ENCODE measurements at regions not wholly inside any gene's neighbourhood (a gene's known extent, or its start where the extent isn't known, plus 50 kb on each side); places are given as distances from the start of the nearest gene placed in this dataset.
"Not testable (repeated sequence)": the region's sequence is repeated elsewhere in the genome, so short reads cannot be mapped to it uniquely, and the experiment has no call there.

DNA sequence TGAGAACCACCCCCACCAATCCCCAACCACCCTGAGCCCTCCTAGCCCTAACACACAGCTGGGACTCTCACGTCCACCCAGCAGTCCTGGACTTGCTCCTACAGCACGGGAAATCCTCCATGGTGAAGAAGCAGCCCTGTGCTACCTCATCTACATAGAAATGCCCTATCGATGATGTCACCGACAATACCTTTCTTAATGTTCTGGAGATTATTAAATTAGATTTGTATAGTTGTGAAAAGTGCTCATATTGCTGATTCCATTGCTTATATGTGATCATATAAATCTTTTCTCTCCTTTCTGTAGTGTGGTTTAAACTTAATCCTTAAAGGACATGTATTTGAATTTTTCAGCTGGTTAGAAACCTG lies 97.1 kb downstream of the PPIAL4G start:
- not testable (repeated sequence) for DNase-seq (ENCODE audit: low read depth in 2 of 2)

DNA sequence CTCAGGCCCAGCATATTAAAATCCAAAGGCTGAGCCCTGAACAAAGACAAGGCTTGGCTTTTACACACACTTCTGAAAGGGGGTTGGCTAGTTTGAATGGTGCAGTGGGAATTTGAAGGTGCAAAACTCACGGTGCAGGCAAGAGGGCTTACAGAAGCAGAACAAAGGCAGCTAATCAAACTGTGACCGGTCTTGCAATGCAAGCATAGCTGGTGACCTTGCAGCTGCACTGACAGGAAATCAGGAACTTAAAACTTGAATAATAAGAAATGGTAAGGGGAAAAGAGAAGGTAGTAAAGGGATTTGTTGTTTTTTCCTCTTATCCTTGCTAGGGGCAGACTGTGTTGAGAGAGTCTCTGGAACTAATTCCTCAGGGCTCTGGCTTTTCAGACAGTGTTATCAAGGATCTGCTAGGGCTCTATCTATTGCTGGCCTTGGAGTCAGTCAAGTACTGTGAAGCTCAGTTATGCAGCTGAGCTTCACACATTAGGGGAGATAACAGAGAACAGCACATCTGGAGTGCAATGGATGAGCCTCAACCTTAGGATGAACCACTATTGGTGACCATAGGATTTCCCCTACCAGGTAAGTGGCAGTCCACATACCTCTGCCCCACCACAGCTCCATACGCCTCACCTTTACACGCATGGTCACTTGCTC lies 97.6 kb downstream of the PPIAL4G start:
- no peak for DNase-seq (ENCODE audit: low read depth in 2 of 2)

DNA sequence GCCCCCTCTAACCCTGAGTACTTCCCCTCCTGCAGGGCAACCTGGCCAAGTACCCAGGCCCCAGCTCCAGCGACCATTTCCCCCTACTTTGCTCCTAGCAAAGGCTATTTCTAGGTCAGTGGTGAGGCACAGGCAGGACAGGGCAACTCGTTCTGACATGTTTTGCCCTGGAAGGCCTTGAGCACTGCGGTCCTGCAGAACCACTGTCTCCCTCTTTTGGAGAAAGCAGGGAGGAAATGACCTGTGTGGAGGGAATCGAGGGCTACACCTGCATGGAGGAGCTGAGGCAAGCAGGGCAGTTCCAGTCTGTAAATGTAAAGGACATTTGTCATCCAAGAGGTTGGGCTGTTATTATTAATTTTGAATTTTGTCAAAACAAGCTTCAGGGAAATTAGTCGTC lies 99.1 kb downstream of the PPIAL4G start:
- DNase-seq (ENCODE audit: low read depth in 2 of 2), result no peak

DNA sequence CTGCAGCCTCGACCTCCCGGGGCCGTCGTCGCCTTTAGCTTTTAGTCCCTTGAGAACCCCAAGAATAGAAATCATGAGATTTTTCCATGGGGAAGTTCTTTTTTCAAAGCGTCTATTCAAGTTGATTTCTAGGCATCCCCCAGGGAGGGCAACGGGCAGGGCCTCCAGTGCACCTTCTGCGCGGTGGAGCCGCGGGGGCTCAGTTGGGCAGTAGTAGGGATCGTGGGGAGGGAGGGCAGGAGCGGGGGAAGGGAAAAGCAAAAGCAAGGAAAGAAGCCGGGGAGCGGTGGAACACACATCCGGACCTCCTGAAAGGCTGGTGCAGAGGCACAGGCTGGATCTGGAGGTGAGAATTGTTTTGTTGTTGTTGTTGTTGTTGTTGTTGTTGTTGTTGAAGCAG lies 103.4 kb downstream of the PPIAL4G start:
- no peak for DNase-seq (ENCODE audit: low read depth in 2 of 2)

DNA sequence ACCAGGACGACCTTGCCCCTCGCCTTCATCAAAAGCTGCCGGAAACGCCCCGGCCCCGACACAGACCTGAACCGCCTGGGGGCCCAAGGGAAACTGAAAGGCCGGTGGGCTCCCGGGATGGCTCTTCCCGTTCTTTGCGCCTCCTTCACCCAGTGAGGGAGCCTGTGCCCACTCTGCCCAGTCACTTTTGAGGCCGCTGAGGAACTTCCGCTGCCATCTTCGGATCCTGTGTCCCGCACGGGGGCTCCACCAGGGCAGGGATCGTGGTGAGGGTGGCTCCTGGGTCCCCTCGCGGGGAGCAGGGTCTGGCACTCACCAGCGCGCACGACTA lies 104.0 kb downstream of the PPIAL4G start:
- no peak for DNase-seq (ENCODE audit: low read depth in 2 of 2)

DNA sequence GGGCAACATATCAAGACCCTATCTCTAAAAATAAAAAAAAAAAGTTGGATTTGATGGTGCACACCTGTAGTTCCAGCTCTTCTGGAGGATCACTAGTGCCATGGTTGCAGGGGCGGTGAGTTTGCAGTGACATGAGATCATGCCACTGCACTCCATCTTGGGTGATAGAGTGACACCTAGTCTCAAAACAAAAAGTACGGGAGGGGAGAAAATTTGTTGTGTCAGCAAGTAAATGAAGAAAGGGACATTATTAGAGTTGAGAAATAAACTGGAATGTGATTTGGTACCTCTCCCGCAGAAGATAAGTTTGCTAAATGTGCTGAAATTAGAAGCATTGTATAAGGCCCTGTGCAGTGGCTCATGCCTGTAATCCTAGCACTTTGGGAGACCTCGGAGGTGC lies 105.1 kb downstream of the PPIAL4G start:
- DNase-seq (ENCODE audit: low read depth in 2 of 2), result not testable (repeated sequence)

DNA sequence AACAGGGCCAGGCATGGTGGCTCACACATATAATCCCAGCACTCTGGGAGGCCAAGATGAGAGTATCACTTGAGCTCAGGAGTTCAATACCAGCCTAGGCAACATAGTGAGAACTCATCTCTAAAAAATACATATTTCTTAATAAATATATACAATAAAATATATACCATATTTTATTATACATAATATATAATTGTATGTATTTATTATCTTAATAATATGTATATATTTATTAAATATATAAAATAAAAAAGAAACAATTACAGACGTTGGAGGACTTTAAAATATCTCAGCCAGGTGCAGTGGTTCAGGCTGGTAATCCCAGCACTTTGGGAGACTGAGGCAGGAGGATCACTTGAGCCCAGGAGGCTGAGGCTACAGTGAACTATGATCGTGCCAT lies 106.1 kb downstream of the PPIAL4G start:
- DNase-seq (ENCODE audit: low read depth in 2 of 2), result not testable (repeated sequence)

DNA sequence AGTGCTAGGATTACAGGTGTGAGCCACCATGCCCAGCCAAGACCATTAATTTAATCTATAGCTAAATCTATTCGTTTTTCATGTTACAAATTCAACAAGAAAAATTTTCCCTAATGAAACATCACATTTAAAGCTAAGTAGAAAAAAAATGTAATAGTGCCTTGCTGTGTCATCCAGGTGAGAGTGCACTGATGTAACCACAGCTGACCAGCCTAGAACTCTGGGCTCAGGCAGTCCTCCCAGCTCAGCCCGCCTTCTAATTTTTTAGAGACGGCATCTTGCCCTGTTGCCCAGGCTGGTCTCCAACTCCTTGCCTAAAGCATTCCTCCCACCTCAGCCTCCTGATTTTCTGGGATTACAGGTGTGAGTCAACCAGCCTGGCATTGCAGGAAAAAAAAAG lies 109.0 kb downstream of the PPIAL4G start:
- DNase-seq (ENCODE audit: low read depth in 2 of 2), result no peak

DNA sequence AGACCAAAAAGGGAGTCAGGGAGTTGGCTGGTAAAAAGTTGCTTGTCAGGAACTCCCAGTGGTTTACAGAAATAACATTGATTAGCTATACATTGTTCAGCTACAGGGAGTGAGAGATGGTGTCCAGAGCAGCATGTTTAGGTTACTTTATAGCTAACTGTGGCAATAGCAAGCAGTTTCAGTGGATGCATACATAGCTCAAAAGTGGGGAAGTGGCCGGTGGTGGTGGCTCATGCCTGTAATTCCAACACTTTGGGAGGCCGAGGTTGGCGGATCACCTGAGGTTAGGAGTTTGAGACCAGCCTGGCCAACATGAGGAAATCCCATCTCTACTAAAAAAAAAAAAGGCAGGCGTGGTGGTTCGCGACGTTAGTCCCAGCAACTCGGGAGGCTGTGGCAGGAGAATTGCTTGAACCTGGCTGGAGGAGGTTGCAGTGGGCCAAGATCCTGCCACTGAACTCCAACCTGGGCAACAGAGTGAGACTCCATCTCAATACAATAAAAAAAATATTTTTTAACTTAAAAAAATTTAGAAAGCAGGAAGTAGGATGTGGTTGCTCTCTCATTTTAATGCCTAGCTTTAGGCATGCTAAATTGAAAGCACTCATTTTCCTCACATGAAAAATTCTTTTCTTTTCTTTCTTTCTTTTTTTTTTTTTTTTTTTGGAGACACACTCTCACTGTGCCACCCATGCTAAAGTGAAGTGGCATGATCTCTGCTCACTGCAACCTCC lies 109.7 kb downstream of the PPIAL4G start:
- no peak for DNase-seq (ENCODE audit: low read depth in 2 of 2)

DNA sequence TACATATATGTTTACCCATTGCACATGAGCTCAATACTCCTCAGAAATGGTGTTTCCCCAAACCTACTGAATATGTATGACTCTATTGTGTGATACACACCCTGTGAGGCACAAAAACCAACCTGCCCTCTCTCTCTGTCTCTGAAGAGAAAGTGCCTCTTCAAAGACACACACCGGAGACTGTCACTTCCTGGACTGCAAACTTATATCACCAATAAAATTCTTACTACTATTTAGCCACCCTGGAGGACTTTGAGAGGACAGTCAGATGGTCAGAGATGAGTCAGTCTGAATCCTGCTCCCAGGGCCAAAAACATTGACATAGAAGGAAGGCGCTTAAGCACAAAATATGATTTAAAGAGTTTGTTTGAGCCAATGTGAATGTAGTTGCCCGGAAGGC lies 110.4 kb downstream of the PPIAL4G start:
- peak in 1 of 2 donors; percentile 22 for DNase-seq (ENCODE audit: low read depth in 2 of 2)

DNA sequence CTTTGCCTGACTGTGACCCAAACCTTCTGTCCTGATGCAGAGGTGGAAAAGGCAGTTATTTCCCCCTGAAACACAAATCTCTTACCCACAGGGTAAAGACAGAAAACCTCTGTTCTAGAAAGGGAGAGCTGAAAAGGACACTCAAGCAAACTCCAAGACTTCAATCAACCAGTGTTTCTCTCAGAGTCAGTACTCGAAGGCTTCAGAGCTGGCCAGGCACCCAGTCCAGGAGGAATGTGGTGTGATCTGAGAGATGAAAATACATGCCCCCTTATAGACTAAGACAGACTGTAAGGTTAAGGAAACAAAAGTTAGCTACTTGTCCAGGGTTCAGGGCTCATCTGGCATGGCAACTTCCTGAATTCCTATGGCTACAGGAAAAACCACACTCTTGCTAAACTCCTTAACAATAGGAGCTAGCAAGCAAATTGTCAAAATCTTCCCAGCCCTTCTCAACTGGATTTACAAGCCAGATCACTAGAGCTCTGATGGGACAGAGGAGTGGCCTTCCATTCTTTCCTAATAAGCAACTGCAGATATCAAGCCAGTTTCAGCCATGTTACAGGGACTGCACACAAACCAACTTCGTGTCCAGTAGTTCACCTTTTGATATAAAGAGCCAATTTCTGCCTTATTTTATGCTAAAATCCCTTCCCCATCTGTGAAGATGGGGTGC lies 110.9 kb downstream of the PPIAL4G start:
- DNase-seq (ENCODE audit: low read depth in 2 of 2), result not testable (repeated sequence)

DNA sequence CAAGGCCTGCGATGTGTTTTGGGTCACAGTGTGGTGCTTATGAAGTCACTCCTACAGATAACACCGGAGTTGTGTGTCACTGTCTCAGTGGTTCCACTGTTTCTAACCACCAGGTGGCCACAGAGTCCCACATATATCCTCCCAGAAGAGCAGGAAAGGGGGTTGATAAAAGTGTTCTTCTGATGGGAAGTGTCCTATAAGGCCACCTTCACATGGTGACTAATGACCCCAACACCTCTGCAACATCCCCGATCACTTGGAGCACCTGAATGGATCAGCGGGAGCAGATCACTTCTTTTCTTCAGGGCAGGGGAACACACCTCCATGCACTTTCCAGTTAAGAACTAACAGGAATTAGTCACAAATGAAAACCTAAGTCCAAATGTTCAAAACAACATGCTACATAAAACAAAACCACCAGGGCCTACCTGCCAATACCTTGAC lies 111.5 kb downstream of the PPIAL4G start:
- peak; percentile 59 to 63 for DNase-seq (ENCODE audit: low read depth in 2 of 2)

DNA sequence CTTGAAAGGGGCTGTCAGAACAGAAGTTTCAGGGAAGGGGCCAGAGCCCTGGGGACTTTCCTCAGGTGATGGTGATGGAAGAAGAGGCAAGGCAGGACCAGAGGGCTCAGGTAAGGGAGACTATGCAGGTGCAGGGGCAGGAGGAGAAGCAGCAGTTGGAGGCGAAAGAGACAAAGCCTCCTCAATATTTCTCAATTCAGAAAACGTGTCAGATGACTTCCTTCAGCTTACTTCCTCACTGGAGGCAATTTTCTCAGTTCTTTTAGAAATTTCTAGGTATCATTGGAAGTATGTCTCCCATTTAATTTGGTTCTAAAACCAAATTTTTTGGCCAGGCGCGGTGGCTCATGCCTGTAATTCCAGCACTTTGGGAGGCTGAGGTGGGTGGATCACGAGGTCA lies 112.4 kb downstream of the PPIAL4G start:
- DNase-seq (ENCODE audit: low read depth in 2 of 2), result not testable (repeated sequence)

DNA sequence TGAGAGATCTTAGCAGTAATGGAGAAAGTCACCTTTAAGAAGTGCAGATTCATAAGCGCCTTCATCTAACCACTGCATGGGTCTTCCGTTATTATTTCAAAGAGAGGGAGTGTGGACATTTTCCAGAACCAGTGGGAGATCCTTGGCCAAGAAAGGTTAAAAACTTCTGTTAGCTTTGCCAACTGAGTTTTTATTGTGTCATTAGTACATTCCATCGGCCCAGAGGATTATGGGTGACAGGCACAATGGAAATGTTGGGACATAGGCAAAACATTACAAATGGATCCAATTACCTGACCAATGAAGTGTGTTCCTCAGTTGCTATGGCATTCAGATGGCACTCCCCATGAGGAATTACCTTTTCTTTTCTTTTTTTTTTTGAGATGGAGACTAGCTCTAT lies 115.5 kb downstream of the PPIAL4G start:
- no peak for DNase-seq (ENCODE audit: low read depth in 2 of 2)

DNA sequence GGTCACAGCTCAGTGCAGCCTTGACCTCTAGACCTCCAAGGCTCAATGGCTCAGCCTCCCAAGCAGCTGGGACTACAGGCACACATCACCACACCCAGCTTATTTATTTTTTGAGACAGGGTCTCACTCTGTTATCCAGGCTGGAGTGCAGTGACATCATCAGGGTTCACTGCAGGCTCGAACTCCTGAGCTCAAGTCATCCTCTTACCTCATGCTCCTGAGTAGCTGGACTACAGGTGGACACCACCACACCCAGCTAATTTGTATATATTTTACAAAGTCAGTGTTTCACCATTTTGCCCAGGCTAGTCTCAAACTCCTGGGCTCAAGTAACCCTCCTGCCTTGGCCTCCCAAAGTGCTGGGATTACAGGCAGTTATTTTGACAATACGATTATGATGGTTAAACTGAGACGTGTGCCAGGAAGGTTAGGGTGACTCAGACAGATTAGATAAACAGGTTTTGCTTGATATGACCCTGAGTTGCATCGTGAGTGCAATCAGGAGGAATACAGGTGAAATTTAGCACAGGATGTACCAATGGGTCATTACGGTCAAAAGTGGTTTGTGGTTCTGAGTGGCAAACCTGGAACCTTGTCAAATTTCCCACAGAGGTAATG lies 116.9 kb downstream of the PPIAL4G start:
- DNase-seq (ENCODE audit: low read depth in 2 of 2), result not testable (repeated sequence)

DNA sequence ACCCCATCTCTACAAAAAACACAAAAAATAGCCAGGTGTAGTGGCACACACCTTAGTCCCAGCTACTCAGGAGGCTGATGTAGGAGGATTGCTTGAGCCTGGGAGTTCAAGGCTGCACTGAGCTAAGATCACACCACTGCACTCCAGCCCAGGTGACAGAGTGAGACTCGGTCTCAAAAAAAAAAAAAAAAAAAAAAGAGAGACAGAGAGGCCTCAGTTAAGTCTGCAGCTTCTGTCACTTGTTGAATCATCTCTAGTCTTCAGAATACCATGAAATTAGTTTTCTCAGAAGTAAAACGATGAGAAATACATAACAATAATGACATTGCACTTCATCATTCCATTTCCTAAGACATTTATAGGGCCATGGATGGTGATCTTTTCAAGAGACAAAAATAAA lies 118.0 kb downstream of the PPIAL4G start:
- DNase-seq (ENCODE audit: low read depth in 2 of 2), result not testable (repeated sequence)

DNA sequence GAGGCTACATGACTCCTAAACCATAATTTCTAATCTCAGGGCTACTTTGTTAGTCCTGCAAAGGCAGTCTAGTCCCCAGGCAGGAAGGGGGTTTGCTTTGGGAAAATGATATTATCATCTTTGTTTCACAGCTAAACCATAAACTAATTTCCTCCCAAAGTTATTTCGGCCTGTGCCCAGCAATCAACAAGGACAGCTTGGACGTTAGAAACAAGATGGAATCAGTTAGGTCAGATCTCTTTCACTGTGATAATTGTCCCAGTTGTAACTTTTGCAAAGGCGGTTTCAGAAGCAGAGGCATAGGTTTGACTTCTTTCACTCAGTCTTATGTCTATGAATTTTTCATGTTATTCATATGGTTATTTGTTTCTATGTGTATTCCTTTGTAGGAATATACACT lies 119.1 kb downstream of the PPIAL4G start:
- DNase-seq (ENCODE audit: low read depth in 2 of 2), result not testable (repeated sequence)

DNA sequence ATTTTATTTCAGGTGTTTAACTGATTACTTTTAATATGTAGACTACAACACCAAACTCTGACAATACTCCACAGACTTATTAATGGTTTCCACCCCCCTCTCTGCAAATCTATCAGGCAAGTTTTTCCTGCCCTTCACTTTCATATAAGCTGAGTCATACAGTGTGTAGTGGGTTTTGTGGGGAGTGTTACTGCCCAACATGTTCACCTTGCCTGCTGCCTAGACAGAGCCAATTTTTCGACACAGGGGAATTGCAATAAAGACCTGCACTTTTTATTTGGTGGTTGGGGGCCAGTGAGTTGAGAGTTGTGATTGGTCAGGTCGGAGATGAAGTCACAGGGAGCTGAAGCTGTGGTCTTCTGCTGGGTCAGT lies 119.7 kb downstream of the PPIAL4G start:
- no peak for DNase-seq (ENCODE audit: low read depth in 2 of 2)

DNA sequence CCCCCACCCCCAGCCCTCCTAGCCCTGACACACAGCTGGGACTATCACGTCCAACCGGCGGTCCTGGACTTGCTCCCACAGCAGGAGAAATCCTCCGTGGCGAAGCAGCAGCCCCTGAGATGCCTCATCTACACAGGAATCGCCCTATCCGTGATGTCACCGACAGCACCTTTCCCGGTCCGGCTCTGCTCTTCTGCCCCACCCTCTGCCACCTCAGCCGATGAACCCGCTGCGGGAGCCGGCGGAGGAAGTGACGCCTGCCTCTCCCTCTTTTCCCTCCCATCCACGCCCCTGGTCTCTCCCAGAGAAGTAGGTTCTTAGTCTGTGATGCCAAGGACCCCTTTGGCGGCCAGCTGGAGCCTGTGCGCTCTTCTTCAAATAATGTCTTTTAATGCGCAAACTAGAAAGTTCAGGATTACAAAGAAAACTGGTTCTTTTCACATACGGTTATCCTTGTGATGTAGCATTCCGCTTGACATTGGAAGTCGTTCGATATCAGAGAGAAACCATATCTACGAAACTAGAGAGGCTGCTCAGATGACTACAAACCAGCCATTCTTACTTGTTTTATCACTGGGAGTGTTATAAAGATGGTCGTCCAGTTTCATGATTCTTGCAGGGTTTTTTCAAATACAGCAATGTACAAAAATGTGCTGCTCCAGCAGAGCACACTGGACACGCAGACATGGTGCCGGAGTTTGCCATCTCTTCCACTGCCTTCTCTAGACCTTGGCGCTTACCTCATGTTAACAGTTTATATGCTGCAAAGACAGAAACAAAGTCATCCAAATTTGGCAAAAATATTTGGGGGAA lies 120.3 kb downstream of the PPIAL4G start:
- DNase-seq (ENCODE audit: low read depth in 2 of 2), result no peak

DNA sequence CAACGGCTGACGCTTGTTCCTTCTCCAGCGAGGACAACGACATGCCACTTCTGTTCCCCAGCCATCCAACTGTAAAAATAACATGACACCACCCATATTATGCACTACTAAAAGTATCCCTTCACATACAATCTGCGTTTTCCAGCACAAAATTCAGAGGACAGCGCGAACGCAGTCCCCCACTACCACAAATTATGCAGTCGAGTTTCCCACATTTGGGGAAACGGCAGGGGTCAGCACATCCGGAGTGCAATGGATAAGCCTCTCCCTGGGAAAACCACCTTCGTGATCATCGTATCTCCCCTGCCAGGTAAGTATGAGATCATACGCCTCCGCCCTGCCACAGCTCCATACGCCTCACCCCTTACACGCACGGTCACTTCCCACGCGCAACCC lies 120.9 kb downstream of the PPIAL4G start:
- no peak for DNase-seq (ENCODE audit: low read depth in 2 of 2)

DNA sequence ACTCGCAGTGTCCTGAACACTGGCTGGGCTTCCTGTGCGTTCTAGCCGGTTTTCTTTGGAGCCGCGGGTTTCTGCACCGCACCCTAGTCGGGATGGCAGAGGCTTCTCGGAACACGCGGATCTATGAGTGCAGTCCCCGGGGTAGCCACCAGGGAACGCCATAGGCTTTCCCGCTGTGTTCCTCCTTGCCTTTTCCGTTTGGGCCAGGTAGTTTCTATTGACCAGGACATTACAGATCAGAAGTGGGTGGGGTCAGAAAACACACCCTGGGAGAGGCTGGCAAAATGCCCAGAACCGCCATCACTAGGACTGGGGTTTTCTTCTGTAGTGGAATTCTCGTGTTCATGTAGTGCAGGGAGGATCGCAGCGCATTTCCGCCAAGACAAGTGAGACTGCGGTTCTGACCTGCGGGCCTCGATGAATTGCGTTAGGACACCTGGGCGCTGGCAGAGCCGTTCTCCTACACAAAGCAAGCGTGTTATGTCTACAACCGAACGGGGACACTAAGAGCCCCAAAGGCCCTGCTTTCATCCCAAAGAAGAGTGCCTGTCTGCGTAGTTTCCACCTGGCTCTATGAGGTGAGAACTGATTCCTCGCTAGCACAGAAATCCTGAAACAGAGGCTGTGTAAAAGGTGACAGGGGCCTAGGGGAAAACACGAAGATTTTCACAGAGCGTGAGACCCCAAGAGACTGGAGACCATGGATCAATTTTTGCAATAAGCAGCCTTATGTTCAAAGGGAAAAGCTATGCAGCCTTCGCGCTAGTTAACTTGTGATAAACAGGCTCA lies 121.5 kb downstream of the PPIAL4G start:
- DNase-seq (ENCODE audit: low read depth in 2 of 2), result not testable (repeated sequence)
